Gastrocnemius medialis (tissue), 4 donors: ENCODE measurements at regions not wholly inside any gene's neighbourhood (a gene's known extent, or its start where the extent isn't known, plus 50 kb on each side); places are given as distances from the start of the nearest gene placed in this dataset.

Experiments
- ATAC-seq, 2 donors: fragments of 150-250 bp; one replicate each; pipeline ENCODE4 v1.9.1; 2016
- DNase-seq, 2 donors: peaks; one replicate each; pipeline ENCODE4 v3.0.0-alpha.2; 2019
- H3K27ac ChIP-seq, 4 donors: fragments of 200-600 bp; sonication (generic); 1 replicate in 1 of 4; 2 replicates in 3 of 4; pipeline ENCODE4 v1.5.1; 2016 to 2018; ENCODE audit warnings: mild to moderate bottlenecking in 2 of 4, moderate library complexity in 1 of 4
- H3K27me3 ChIP-seq, 3 donors: fragments of 200-600 bp; sonication (generic) in 2 of 3; 1 replicate in 1 of 3; 2 replicates in 2 of 3; pipeline versions ENCODE4 v1.5.1 to v1.6.0; 2016 to 2019; ENCODE audit warnings: mild to moderate bottlenecking in 1 of 3, moderate library complexity in 1 of 3
- H3K36me3 ChIP-seq, 2 donors: fragments of 200-600 bp; sonication (generic) in 1 of 2; one replicate each; pipeline ENCODE4 v1.5.1; 2017 to 2018
- H3K4me1 ChIP-seq, 2 donors: fragments of 200-600 bp; sonication (generic) in 1 of 2; one replicate each; pipeline ENCODE4 v1.5.1; 2016 to 2017; ENCODE audit warnings: mild to moderate bottlenecking in 2 of 2
- H3K4me3 ChIP-seq, 4 donors: fragments of 200-600 bp; sonication (generic) in 3 of 4; 1 replicate in 1 of 4; 2 replicates in 3 of 4; pipeline ENCODE4 v1.5.1; 2016 to 2019; ENCODE audit warnings: mild to moderate bottlenecking in 2 of 4
- H3K9me3 ChIP-seq, 3 donors: fragments of 200-600 bp; sonication (generic) in 2 of 3; 1 replicate in 1 of 3; 2 replicates in 2 of 3; pipeline ENCODE4 v1.5.1; 2016 to 2019
- CTCF ChIP-seq, 5 experiments: fragments of 450-650 bp in 3 of 5; fragments of 200-600 bp in 2 of 5; sonication (generic) in 2 of 5; IDR thresholded peaks in 4 of 5; conservative IDR thresholded peaks in 1 of 5; 1 replicate in 4 of 5; 2 replicates in 1 of 5; pipeline ENCODE4 v1.5.1; 2016 to 2019; ENCODE audit warnings: antibody characterized with exemption in 5 of 5, mild to moderate bottlenecking in 3 of 5, moderate library complexity in 3 of 5
- POLR2A ChIP-seq, 2 donors: fragments of 450-650 bp; IDR thresholded peaks; one replicate each; pipeline ENCODE4 v1.6.1; 2017; ENCODE audit warnings: antibody characterized with exemption in 2 of 2, mild to moderate bottlenecking in 2 of 2, moderate library complexity in 2 of 2
- in situ Hi-C, 4 donors: fragments of 200-750 bp; cut with MboI; loops; one replicate each; pipeline versions ENCODE4 v1.15.0 to v1.8.0; 2017; ENCODE audit warnings: low sequenced_read_pairs in 4 of 4
- intact Hi-C: fragments of 100-400 bp; cut with DNase I; formaldehyde crosslinking; loops from one replicate; pipeline ENCODE4 v1.15.1; 2023; ENCODE audit warnings: low total_unique reads

GRCh38 chr13:106685143-106685542 is 117.2 kb upstream of the ARGLU1 start:
- in situ Hi-C loops = no loop called here

GRCh38 chr13:106683918-106684317 is 116.0 kb upstream of the ARGLU1 start:
- ATAC-seq (no peak), DNase-seq (no peak)
- peaks cover 0 to 3% (median 0%) of the 10 kb centered on the region in 3 donors for H3K9me3 ChIP-seq
- H3K27ac ChIP-seq = no peak overlapping the region
- no peaks in the 10 kb centered on the region for H3K4me1 ChIP-seq
- no peaks in the 10 kb centered on the region for H3K27me3 ChIP-seq
- no peak overlapping the region for H3K4me3 ChIP-seq
- no peaks in the 10 kb centered on the region for H3K36me3 ChIP-seq
- intact Hi-C loops = no loop called here
- in situ Hi-C loops = no loop called here
- no peak for TF ChIP-seq POLR2A (IDR thresholded peaks at IDR 0.05)
- no peak for TF ChIP-seq CTCF (IDR thresholded peaks at IDR 0.05 in 4 of 5, conservative IDR thresholded peaks at IDR 0.05 in 1 of 5)

More at GRCh38 chr13:106685143-106685542, 117.2 kb upstream of the ARGLU1 start:
- DNase-seq (no peak), ATAC-seq (no peak)
- intact Hi-C loops = no loop called here
- Histone ChIP-seq H3K4me3 (no peak overlapping the region), H3K27me3 (no peaks in the 10 kb centered on the region), H3K9me3 (peaks cover 0 to 3% (median 0%) of the 10 kb centered on the region in 3 donors), H3K27ac (no peak overlapping the region), H3K4me1 (no peaks in the 10 kb centered on the region), H3K36me3 (no peaks in the 10 kb centered on the region)
- TF ChIP-seq POLR2A (IDR thresholded peaks at IDR 0.05) = no peak
- TF ChIP-seq CTCF (IDR thresholded peaks at IDR 0.05 in 4 of 5, conservative IDR thresholded peaks at IDR 0.05 in 1 of 5) = no peak

- intact Hi-C loops (no loop called here), in situ Hi-C loops (no loop called here)
- Histone ChIP-seq H3K4me3 (no peak overlapping the region), H3K27ac (no peak overlapping the region), H3K4me1 (no peaks in the 10 kb centered on the region), H3K9me3 (peaks cover 0 to 3% (median 0%) of the 10 kb centered on the region in 3 donors), H3K27me3 (no peaks in the 10 kb centered on the region), H3K36me3 (no peaks in the 10 kb centered on the region)
- no peak for ATAC-seq
- no peak for DNase-seq
- TF ChIP-seq CTCF (IDR thresholded peaks at IDR 0.05 in 4 of 5, conservative IDR thresholded peaks at IDR 0.05 in 1 of 5) (no peak), POLR2A (IDR thresholded peaks at IDR 0.05) (no peak)
These were observed 115.2 kb upstream of the ARGLU1 start for GRCh38 chr13:106683179-106683578.

- Histone ChIP-seq H3K27ac (no peak overlapping the region), H3K27me3 (no peaks in the 10 kb centered on the region), H3K9me3 (peaks cover 0 to 3% (median 0%) of the 10 kb centered on the region in 3 donors), H3K4me3 (no peak overlapping the region), H3K36me3 (no peaks in the 10 kb centered on the region), H3K4me1 (no peaks in the 10 kb centered on the region)
- intact Hi-C loops = no loop called here
- in situ Hi-C loops = no loop called here
- no peak for TF ChIP-seq POLR2A (IDR thresholded peaks at IDR 0.05)
- no peak for TF ChIP-seq CTCF (IDR thresholded peaks at IDR 0.05 in 4 of 5, conservative IDR thresholded peaks at IDR 0.05 in 1 of 5)
- DNase-seq (no peak), ATAC-seq (no peak)
These were observed 114.1 kb upstream of the ARGLU1 start for GRCh38 chr13:106681997-106682396.

GRCh38 chr13:106681536-106681935 is 113.6 kb upstream of the ARGLU1 start:
- Histone ChIP-seq H3K27ac (peak overlapping the region in 2 of 4 donors; percentile 1 to 23), H3K36me3 (no peaks in the 10 kb centered on the region), H3K4me1 (no peaks in the 10 kb centered on the region), H3K27me3 (no peaks in the 10 kb centered on the region), H3K4me3 (no peak overlapping the region), H3K9me3 (peaks cover 0 to 3% (median 0%) of the 10 kb centered on the region in 3 donors)
- in situ Hi-C loops = no loop called here
- DNase-seq = no peak
- intact Hi-C loops = no loop called here
- TF ChIP-seq POLR2A (IDR thresholded peaks at IDR 0.05) = no peak
- no peak for TF ChIP-seq CTCF (IDR thresholded peaks at IDR 0.05 in 4 of 5, conservative IDR thresholded peaks at IDR 0.05 in 1 of 5)
- ATAC-seq = no peak
